Stimulated activated CD8-positive, alpha-beta memory T cell treated with anti-CD3 and anti-CD28 coated beads, Interleukin-2, amount 100 ng/mL, for 1 hour (primary cell): ENCODE measurements at regions not wholly inside any gene's neighbourhood (a gene's known extent, or its start where the extent isn't known, plus 50 kb on each side); places are given as distances from the start of the nearest gene placed in this dataset.
"Not testable (repeated sequence)": the region's sequence is repeated elsewhere in the genome, so short reads cannot be mapped to it uniquely, and the experiment has no call there.

ENCODE experiments used
- DNase-seq, 2 donors: peaks; one replicate each; pipeline ENCODE4 v3.0.0-alpha.2; 2020; ENCODE audit warnings: low read depth in 2 of 2

DNA sequence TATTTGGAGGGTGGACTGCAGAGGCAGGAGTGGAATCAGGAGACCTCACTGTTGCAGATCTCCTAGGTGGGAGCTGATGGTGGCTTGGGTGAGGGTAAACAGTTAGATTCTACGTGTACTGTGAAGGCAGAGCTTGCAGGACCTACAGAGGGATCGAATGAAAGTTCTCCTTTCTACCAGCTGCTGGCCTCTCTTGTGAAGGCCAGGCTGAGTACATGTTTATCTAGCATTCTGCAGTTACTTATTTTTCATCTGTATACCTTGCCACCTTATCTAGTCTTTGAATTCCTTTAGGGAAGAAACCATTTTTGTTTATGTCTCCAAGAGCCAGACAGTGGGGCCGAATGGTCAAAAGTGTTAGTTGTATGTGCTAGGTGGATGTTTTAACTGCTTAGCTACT, 57.6 kb downstream of the PTTG1 start:
- no peak for DNase-seq

GRCh38 chr5:160479926-160480325, 58.3 kb downstream of the PTTG1 start:
- no peak for DNase-seq

- DNase-seq: no peak
Measured at GRCh38 chr5:160480652-160481051, 59.0 kb downstream of the PTTG1 start.

DNA sequence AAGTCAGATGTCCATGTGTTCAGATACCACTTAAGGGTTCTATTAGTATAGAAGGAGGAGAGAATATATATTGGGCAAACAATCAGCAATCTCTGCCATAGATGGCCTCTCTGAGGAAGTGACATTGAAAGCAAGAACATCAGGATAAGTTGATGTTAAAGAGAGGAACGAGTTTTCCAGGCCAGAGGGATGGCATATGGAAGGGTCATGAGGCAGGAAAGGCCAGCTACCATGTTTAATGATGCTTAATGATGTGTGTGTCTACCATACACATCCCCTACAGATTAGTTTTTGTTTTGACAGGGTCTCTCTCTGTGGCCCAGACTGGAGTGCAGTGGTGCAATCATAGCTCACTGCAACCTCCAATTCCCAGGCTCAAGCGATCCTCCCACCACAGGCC, 63.0 kb downstream of the PTTG1 start:
- DNase-seq: no peak

- DNase-seq: no peak
Measured at GRCh38 chr5:160485364-160485969, 63.8 kb downstream of the PTTG1 start.

GRCh38 chr5:160486573-160486972, 64.9 kb downstream of the PTTG1 start:
- no peak for DNase-seq

DNA sequence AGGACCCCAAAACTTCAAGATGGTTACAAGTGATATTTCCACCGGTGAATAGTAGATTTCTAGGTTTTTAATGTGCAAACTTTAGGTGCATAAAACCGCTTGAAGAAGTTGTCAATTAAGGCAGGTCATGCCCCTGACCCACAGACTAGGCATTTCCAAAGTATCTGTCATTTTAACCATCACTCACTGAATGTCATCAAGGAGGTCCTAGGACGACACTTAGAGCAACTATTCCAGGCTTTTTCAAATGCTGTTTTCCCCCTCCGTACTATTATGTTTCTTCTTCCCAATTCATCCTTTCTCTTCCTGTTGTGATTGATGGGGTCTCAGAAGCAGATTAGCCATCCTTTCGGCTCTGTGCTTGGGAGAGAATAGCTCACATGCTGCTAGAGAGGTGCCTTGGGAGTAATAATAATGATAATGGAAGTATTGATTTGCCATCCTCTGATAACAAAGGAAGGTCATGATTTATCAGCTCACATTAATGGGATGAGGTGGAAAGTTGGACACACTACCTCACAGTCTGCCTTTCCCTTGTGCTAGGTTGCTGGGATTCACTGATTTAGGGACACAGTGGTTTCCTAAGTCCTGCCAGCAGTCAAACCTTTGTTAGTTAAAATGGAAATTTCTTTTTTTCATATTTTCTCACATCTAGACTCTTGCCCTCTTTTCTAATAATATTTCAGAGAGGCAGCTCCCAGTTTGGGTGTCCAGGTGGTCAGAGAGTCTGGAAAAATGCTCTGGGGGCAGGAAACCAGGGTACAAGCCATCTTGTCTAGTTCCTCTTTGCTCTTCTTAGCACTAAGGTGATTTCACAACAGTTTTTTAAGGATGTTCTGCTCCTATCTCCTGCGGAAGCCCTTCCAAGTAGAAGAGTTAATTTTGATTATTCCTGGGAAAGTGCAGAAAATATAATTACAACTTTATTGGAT, 67.0 kb downstream of the PTTG1 start:
- DNase-seq: no peak

DNA sequence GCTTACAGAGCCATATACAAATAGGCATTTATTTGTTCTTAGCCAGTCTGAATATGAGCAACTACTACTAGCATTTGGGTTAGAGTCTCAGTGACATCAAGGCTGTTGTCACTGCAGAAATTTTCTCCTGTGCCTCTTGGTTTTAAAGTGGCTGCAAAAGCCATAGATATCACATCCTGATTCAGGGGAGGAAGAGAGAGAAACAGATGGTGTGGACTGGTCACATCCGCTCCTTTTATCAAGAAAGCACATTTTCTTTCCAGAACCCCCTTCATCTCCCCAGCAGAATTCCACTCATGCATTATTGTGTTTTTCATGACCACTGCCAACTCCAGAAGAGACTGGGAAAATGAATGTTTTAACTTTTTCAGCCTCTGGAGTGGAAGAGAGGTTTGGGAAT, 69.8 kb downstream of the PTTG1 start:
- DNase-seq: no peak

DNA sequence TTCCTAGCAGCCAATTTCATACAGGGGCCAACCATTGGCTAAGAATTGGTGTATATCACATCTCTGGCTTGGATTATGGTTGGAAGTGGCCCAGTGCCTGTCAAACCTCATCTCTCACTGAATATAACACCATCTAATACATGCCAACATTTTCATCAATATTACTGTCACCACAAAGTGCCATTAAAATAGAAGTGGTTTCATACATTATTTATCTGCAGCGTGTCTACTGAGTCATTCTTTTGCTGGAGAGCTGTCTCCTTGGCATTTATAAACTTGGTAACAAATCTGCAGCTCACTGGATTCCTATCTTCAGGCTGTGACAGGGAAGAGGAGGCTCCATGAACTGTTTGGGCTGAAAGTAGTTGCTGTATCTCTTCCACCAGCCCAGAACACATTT, 70.9 kb downstream of the PTTG1 start:
- no peak for DNase-seq

DNA sequence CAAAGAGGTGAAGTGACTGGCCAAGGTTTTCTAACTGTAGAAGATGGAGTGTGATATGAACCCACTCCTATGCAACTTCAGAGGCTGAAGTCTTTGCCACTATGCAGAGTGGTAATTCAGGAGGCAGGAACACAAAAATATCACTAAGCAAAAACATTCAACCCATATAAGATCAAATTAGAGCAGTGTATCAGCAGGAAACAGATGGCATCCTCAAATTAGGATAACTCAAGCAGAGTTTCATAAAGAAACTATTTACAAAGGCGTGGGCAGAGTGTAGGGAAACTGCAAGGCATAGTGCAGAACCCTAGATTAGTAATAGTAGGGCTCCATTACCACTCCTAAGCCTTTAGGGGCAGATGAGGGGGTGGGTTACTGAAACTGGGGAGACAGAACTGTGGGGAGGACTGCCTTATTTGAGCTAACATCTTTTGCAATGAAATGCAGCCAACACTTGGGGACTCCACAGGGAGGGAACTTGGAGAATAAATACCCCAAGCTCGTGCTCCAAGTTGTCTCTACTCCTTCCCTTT, 72.2 kb downstream of the PTTG1 start:
- no peak for DNase-seq

- no peak for DNase-seq
Measured at GRCh38 chr5:160494451-160494850, 72.8 kb downstream of the PTTG1 start.

GRCh38 chr5:160496334-160496733, 74.7 kb downstream of the PTTG1 start:
- no peak for DNase-seq

DNA sequence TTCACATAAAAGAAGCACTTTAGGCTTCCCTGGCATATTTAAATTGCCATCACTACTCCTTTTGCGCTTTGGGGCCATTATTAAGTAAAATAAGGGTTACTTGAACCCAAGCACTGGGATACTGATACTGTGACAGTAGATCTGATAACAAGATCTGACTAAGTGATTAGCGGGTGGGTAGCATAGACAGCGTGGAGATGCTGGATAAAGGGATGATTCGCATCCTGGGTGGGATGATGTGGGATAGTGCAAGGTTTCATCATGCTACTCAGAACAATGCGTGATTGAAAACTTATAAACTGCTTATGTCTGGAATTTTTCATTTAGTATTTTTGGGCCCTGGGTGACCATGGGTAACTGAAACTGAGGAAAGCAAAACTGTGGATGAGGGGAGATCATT, 75.1 kb downstream of the PTTG1 start:
- no peak for DNase-seq

DNA sequence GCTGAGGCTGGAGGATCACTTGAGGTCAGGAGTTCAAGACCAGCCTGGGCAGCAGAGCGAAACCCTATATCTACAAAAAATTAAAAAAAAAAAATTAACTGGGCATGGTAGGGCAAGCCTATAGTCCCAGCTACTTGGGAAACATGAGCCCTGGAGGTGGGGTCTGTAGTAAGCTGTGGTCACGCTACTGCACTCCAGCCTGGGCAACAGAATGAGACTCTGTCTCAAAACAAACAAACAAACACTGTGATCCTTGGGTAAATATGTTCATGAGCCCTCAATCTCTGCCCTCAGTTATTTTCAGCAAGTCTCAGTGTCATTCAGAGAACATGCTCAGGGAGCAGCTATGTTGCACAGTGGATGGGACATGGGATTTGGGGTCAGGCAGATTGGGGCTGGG, 76.2 kb downstream of the PTTG1 start:
- no peak for DNase-seq

DNA sequence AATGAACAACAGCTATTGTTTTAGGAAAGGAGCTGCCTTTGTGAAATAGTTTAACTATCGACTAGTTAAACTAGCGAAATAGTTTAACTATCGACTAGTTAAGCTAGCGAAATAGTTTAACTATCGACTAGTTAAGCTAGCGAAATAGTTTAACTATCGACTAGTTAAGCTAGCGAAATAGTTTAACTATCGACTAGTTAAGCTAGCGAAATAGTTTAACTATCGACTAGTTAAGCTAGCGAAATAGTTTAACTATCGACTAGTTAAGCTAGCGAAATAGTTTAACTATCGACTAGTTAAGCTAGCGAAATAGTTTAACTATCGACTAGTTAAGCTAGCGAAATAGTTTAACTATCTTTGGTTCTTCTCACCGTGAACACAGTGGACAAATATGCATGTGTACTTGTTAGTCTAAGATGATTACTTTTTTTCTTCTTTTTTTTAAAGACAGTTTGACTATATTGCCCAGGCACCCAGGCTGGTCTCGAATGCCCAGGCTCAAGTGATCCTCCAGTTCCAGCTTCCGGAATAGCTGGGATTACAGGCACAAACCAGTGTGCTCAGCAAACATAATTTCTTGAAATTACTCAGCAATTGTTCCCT, 76.9 kb downstream of the PTTG1 start:
- not testable (repeated sequence) for DNase-seq

- no peak for DNase-seq
Measured at GRCh38 chr5:160500786-160501779, 79.4 kb downstream of the PTTG1 start.

DNA sequence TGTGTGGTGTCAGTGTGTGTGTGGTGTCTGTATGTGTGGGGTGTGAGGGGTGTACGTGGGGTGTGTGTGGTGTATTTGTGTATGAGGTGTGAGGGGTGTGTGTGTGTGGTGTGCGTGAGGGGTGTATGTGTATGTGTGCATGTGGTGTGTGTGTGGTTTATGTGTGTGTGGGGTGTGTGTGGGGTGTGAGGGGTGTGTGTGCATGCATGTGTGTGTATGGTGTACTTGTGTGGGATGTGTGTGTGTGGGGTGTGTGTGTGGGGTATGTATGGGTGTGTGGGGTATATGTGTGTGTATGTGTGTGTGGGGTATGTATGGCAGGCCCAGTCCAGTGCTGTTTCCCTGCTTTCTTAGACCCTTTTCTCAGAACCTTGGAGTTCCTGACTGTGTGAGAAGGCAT, 83.3 kb downstream of the PTTG1 start:
- no peak for DNase-seq

DNA sequence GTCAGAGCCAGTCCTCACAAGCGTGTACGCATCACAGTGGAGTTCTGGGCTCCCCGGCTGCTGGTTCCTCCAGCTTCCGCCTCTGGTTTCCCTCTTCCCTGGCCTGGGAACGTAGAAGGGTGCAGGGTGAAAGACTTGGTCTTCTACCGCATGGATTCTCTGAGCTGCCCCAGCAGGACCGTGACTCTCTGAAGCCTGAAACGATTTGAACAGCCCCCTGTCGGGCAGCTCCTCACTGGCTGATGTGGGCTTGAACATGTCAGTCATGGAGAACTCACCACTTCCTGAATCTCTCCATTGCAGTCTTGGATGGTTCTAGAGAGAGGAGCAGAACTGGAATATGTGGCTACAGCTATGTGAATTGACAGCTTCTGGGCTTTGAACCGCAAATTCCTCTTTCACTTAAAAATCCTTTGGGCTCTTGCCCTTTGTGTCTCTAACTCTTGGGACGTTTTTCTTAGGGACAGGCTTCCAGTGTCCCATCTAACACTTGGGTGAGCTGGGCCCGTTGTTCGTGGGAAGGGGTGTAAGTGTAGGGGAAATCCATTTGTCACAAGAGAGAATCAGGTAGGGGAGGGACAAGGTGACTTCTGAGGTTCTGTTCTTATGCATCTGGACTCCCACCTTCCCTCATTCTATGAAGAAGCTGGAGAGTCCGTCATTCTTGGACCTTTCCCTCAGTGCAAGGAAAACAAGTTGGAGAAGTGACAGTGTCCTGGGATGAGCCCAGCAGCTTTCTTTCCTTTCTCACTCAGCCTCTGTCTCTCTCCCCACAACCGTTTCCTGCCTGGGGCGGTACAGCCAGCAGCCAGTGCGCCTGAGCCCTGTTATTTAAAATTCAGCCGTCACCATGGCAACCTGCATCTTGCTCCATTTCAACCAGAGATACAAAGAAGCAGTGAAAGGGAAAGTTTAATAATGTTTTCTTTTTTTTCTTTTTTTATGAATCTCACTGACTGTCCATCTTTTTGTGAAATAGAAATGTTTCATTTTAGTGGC, 84.7 kb downstream of the PTTG1 start:
- peak; percentile 31 to 51 for DNase-seq

- DNase-seq: no peak
Measured at GRCh38 chr5:160507221-160507721, 85.6 kb downstream of the PTTG1 start.

DNA sequence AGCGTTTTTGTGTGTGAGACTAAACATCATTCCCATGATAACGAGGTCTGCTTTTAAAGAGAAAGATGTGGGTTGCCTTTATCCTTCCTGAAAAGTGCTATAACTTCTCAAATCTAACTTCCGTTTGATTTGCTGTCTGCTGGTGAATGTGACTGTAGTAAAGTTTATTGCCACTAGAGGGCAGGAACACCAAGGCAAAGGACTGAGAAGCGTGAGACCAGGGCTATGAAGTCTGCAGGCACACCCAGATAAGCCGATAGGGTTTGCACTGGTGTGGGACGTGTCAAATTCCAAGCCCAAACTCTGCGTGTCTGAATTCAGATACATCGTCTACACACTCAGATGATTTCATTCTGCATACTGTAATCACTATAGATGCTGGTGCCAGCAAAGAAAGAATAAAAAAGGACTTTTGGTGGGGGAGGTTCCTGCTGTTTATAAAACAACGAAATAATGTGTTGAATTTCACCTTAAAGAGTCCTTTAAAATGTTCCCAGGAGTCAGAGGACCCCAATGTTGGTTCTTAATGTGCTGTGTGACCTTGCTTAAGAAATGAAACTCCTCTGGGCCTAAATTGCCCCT, 87.2 kb downstream of the PTTG1 start:
- DNase-seq: peak; percentile 26 to 36
